Panc1 (cell line): ENCODE measurements at regions not wholly inside any gene's neighbourhood (a gene's known extent, or its start where the extent isn't known, plus 50 kb on each side); places are given as distances from the start of the nearest gene placed in this dataset.

Experiments used
- CTCF ChIP-seq: fragments of 450-650 bp; IDR thresholded peaks from 2 replicates; pipeline ENCODE4 v1.5.1; 2017; ENCODE audit warnings: mild to moderate bottlenecking
- POLR2AphosphoS5 ChIP-seq: IDR thresholded peaks from 2 replicates; pipeline ENCODE4 v1.6.1; 2012; ENCODE audit warnings: mild to moderate bottlenecking, low read depth, low read length, moderate library complexity
- REST ChIP-seq, 2 experiments: IDR thresholded peaks; 2 replicates each; pipeline ENCODE4 v1.6.1; 2011 to 2012; ENCODE audit warnings: low read depth in 2 of 2, control low read depth in 1 of 2, low read length in 1 of 2, mild to moderate bottlenecking in 1 of 2, moderate library complexity in 1 of 2; ENCODE audit not compliant: insufficient read depth in 1 of 2
- SIN3A ChIP-seq: IDR thresholded peaks from 2 replicates; pipeline ENCODE4 v1.6.1; 2012; ENCODE audit warnings: low read depth, mild to moderate bottlenecking, low read length, moderate library complexity, borderline replicate concordance; ENCODE audit not compliant: insufficient read depth
- TCF7L2 ChIP-seq: IDR thresholded peaks from 2 replicates; pipeline ENCODE4 v1.6.1; 2011; ENCODE audit warnings: mild to moderate bottlenecking, low read depth, low read length, inconsistent platforms

- no peak for TF ChIP-seq POLR2AphosphoS5
- TF ChIP-seq CTCF, result no peak
- TF ChIP-seq REST (IDR thresholded peaks at IDR 0.05; ENCODE audit: insufficient read depth in 1 of 2, low read depth in 2 of 2, low read length in 1 of 2), result no peak
- no peak for TF ChIP-seq SIN3A
- TF ChIP-seq TCF7L2, result no peak
Observed at GRCh38 chr10:125258676-125259075, 98.3 kb upstream of the CTBP2 start.
